CD4-positive, alpha-beta T cell (primary cell): ENCODE measurements at regions not wholly inside any gene's neighbourhood (a gene's known extent, or its start where the extent isn't known, plus 50 kb on each side); places are given as distances from the start of the nearest gene placed in this dataset.

ENCODE experiments used
- ATAC-seq: fragments of 200-7000 bp; cut with Tn5 transposase; one replicate; pipeline ENCODE4 v1.10.0; 2022; ENCODE audit warnings: mild to moderate bottlenecking; ENCODE audit not compliant: poor library complexity
- CTCF ChIA-PET: fragments of 350-600 bp; sonication (Branson Sonifier 250); formaldehyde crosslinking; loops from one replicate; lab custom pipeline; 2021; ENCODE audit warnings: antibody characterized with exemption, inconsistent platforms; lab: Charles Lee
- POLR2A ChIA-PET: fragments of 350-600 bp; sonication (Branson Sonifier 250); formaldehyde crosslinking; loops from one replicate; lab custom pipeline; 2021; ENCODE audit warnings: antibody characterized with exemption, inconsistent platforms; lab: Charles Lee
- DNase-seq, 14 experiments: peaks; one replicate each; pipeline ENCODE4 v3.0.0-alpha.2; 2013 to 2020; ENCODE audit warnings: mixed read lengths in 2 of 14
- H3K27ac ChIP-seq, 2 donors: one replicate each; pipeline versions ENCODE4 v1.5.1 to v1.7.0; 2013; ENCODE audit warnings: low read length in 2 of 2, low read depth in 1 of 2, mild to moderate bottlenecking in 1 of 2
- H3K27me3 ChIP-seq, 2 experiments: 1 replicate in 1 of 2; 2 replicates in 1 of 2; pipeline versions ENCODE4 v1.6.1 to v1.7.0; 2013; ENCODE audit warnings: low read length in 2 of 2, control low read depth in 1 of 2, mild to moderate bottlenecking in 1 of 2, moderate library complexity in 1 of 2; ENCODE audit not compliant: insufficient read depth in 2 of 2, control insufficient read depth in 1 of 2
- H3K36me3 ChIP-seq: one replicate; pipeline ENCODE4 v1.6.1; 2013; ENCODE audit warnings: low read length, control low read depth; ENCODE audit not compliant: insufficient read depth
- H3K4me1 ChIP-seq: one replicate; pipeline ENCODE4 v1.6.1; 2013; ENCODE audit warnings: low read length, control low read depth; ENCODE audit not compliant: insufficient read depth
- H3K4me3 ChIP-seq: one replicate; pipeline ENCODE4 v1.5.1; 2013; ENCODE audit warnings: mild to moderate bottlenecking, low read length, moderate library complexity
- H3K9me3 ChIP-seq, 2 experiments: 1 replicate in 1 of 2; 2 replicates in 1 of 2; pipeline versions ENCODE4 v1.6.1 to v1.7.0; 2013; ENCODE audit warnings: low read length in 2 of 2, mild to moderate bottlenecking in 2 of 2, control low read depth in 1 of 2, moderate library complexity in 1 of 2; ENCODE audit not compliant: control insufficient read depth in 1 of 2, insufficient read depth in 1 of 2
- H3K27ac Mint-ChIP-seq: one replicate; pipeline ENCODE4 v1.8.0; 2020; ENCODE audit warnings: mixed read lengths
- H3K27me3 Mint-ChIP-seq: one replicate; pipeline ENCODE4 v1.8.0; 2021; ENCODE audit warnings: mixed read lengths
- H3K36me3 Mint-ChIP-seq: one replicate; pipeline ENCODE4 v1.8.0; 2021; ENCODE audit warnings: low read depth, mixed read lengths
- H3K4me1 Mint-ChIP-seq: one replicate; pipeline ENCODE4 v1.8.0; 2021; ENCODE audit warnings: low read depth, mixed read lengths
- H3K4me3 Mint-ChIP-seq: one replicate; pipeline ENCODE4 v1.8.0; 2020; ENCODE audit warnings: mild to moderate bottlenecking, mixed read lengths
- H3K9me3 Mint-ChIP-seq: one replicate; pipeline ENCODE4 v1.8.0; 2020; ENCODE audit warnings: mixed read lengths
- CTCF ChIP-seq: fragments of 200-600 bp; IDR thresholded peaks from one replicate; pipeline ENCODE4 v1.8.0; 2022; ENCODE audit warnings: antibody characterized with exemption, mild to moderate bottlenecking
- intact Hi-C, 2 experiments: fragments of 100-400 bp; cut with DNase I in 1 of 2; cut with micrococcal nuclease in 1 of 2; formaldehyde crosslinking; loops; one replicate each; pipeline versions ENCODE4 v1.15.1 to v1.9.0; 2023 to 2025; cut with DNase I, micrococcal nuclease

- ChIA-PET POLR2A (no interaction called here), CTCF (interaction anchor here (0.6 to 2.2 kb wide), 2 partner anchors 16 to 126 kb away, joined by 3 to 7 read pairs; no protein-coding TSS in a partner anchor)
- H3K27ac ChIP-seq = no peak overlapping the region
- peaks cover 45% of the 10 kb centered on the region for H3K4me1 Mint-ChIP-seq
- H3K27me3 ChIP-seq = no peaks in the 10 kb centered on the region
- no peak for DNase-seq
- no peak overlapping the region for H3K4me3 Mint-ChIP-seq
- ATAC-seq = no peak
- no peaks in the 10 kb centered on the region for H3K27me3 Mint-ChIP-seq
- intact Hi-C loops = no loop called here
- no peaks in the 10 kb centered on the region for H3K36me3 ChIP-seq
- no peaks in the 10 kb centered on the region for H3K9me3 Mint-ChIP-seq
- H3K36me3 Mint-ChIP-seq = no peaks in the 10 kb centered on the region
- no peak for TF ChIP-seq CTCF
- no peak overlapping the region for H3K27ac Mint-ChIP-seq
- H3K9me3 ChIP-seq = no peaks in the 10 kb centered on the region
- no peak overlapping the region for H3K4me3 ChIP-seq
- peaks cover 12% of the 10 kb centered on the region for H3K4me1 ChIP-seq
These were observed 463.3 kb upstream of the CBLB start for GRCh38 chr3:106332129-106332528.

GRCh38 chr3:106332884-106333283, 464.1 kb upstream of the CBLB start:
- no peaks in the 10 kb centered on the region for H3K27me3 ChIP-seq
- H3K9me3 ChIP-seq = no peaks in the 10 kb centered on the region
- no peak overlapping the region for H3K27ac Mint-ChIP-seq
- H3K9me3 Mint-ChIP-seq = no peaks in the 10 kb centered on the region
- H3K27me3 Mint-ChIP-seq = no peaks in the 10 kb centered on the region
- no peak overlapping the region for H3K4me3 ChIP-seq
- DNase-seq (no peak), ATAC-seq (no peak)
- intact Hi-C loops = no loop called here
- peaks cover 42% of the 10 kb centered on the region for H3K4me1 Mint-ChIP-seq
- H3K36me3 ChIP-seq = no peaks in the 10 kb centered on the region
- H3K36me3 Mint-ChIP-seq = no peaks in the 10 kb centered on the region
- no peak overlapping the region for H3K27ac ChIP-seq
- ChIA-PET POLR2A (no interaction called here), CTCF (interaction anchor here (2.2 kb wide), 1 partner anchor 16 kb away, joined by 7 read pairs; no protein-coding TSS in a partner anchor)
- TF ChIP-seq CTCF = no peak
- H3K4me1 ChIP-seq = peaks cover 12% of the 10 kb centered on the region
- H3K4me3 Mint-ChIP-seq = no peak overlapping the region

- H3K27me3 ChIP-seq = no peaks in the 10 kb centered on the region
- H3K36me3 Mint-ChIP-seq = no peaks in the 10 kb centered on the region
- peak; percentile 23 for ATAC-seq
- intact Hi-C loops = no loop called here
- H3K27ac ChIP-seq = no peak overlapping the region
- H3K27me3 Mint-ChIP-seq = no peaks in the 10 kb centered on the region
- peaks cover 20% of the 10 kb centered on the region for H3K4me1 ChIP-seq
- H3K4me3 ChIP-seq = no peak overlapping the region
- no peaks in the 10 kb centered on the region for H3K9me3 ChIP-seq
- POLR2A ChIA-PET = interaction anchor here (0.6 to 1.0 kb wide), 2 partner anchors 17 to 106 kb away, joined by 3 read pairs; no protein-coding TSS in a partner anchor
- CTCF ChIA-PET = interaction anchor here (0.6 to 2.2 kb wide), 2 partner anchors 14 to 39 kb away, joined by 3 to 7 read pairs; no protein-coding TSS in a partner anchor
- no peaks in the 10 kb centered on the region for H3K9me3 Mint-ChIP-seq
- H3K4me1 Mint-ChIP-seq = peaks cover 52% of the 10 kb centered on the region
- H3K27ac Mint-ChIP-seq = peak overlapping the region; percentile 25
- DNase-seq = peak in 4 of 14 experiments; percentile 26 to 60 (median 44)
- H3K36me3 ChIP-seq = no peaks in the 10 kb centered on the region
- H3K4me3 Mint-ChIP-seq = no peak overlapping the region
- no peak for TF ChIP-seq CTCF
These were observed 465.3 kb upstream of the CBLB start for GRCh38 chr3:106333911-106334618.
